ENCODE measurements at regions not wholly inside any gene's neighbourhood (a gene's known extent, or its start where the extent isn't known, plus 50 kb on each side); places are given as distances from the start of the nearest gene placed in this dataset.

DNA sequence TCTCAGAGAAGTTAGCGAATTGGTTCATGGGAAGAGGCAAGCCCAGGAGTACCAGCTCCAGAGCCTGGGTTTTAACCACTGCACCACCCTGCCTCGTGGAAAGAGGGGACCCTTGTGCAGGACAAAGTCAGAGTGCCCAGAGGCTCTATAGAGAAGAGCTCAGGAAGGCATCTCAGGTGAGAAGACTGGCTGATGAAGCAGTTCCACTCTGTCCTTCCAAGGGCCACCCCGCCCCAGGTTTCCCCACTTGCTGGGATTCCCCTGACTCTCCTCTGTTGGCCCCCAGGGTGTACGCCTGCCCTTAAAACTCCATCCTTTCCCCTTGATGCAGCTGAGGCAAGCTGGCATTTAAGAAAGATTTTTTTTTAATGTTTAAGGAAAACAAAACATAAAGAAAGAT is 265.8 kb downstream of the BUD13 start:
- no peak for DNase-seq
- Histone ChIP-seq H2AFZ (ENCODE audit: low read depth) (no peak overlapping the region), H3F3A (replicated peaks; ENCODE audit: insufficient read depth) (no peaks in the 10 kb centered on the region), H4K20me1 (ENCODE audit: insufficient read depth) (no peaks in the 10 kb centered on the region), H3K36me3 (replicated peaks in 1 of 2; ENCODE audit: control insufficient read depth in 1 of 2, insufficient read depth in 2 of 2, low read length in 1 of 2) (no peaks in the 10 kb centered on the region), H3K79me2 (ENCODE audit: insufficient read depth) (no peaks in the 10 kb centered on the region), H3K4me1 (ENCODE audit: control insufficient read depth in 1 of 2, insufficient read depth in 2 of 2, low read depth in 1 of 2, low read length in 1 of 2) (peaks cover 0 to 92% of the 10 kb centered on the region in 2 experiments; a peak in 2 of 4 replicates), H3K4me2 (no peak overlapping the region), H3K4me3 (ENCODE audit: low read depth in 2 of 2, low read length in 1 of 2) (no peak overlapping the region), H3K9ac (no peak overlapping the region), H3K9me3 (no peaks in the 10 kb centered on the region), H3K27ac (ENCODE audit: low read depth in 2 of 2, low read length in 1 of 2) (peak overlapping the region in 1 of 2 experiments; percentile 97; a peak in 2 of 4 replicates), H3K27me3 (ENCODE audit: insufficient read depth) (peaks cover 18% of the 10 kb centered on the region; the same call in 1 of the 2 replicates), H3K9me2 (no peaks in the 10 kb centered on the region)
- ChIA-PET CTCF (interaction anchor here (1.0 to 5.4 kb wide), 7 partner anchors 9 to 184 kb away, joined by 3 to 47 read pairs (median 3); no protein-coding TSS in a partner anchor), POLR2A (interaction anchor here (1.0 to 9.4 kb wide), 10 partner anchors 38 to 308 kb away, joined by 4 to 237 read pairs (median 22); no protein-coding TSS in a partner anchor)
- WGBS (ENCODE audit: low lambda C conversion rate): 0% methylated on average over 3 of the region's 4 CpGs
- TF ChIP-seq, protein P1, sequence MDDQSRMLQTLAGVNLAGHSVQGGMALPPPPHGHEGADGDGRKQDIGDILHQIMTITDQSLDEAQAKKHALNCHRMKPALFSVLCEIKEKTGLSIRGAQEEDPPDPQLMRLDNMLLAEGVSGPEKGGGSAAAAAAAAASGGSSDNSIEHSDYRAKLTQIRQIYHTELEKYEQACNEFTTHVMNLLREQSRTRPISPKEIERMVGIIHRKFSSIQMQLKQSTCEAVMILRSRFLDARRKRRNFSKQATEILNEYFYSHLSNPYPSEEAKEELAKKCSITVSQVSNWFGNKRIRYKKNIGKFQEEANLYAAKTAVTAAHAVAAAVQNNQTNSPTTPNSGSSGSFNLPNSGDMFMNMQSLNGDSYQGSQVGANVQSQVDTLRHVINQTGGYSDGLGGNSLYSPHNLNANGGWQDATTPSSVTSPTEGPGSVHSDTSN (IDR thresholded peaks at IDR 0.05): no peak
- TF ChIP-seq NFIC (IDR thresholded peaks at IDR 0.05; ENCODE audit: borderline replicate concordance) (no peak), MEF2A (IDR thresholded peaks at IDR 0.05; ENCODE audit: borderline replicate concordance, low read depth) (no peak), RAD21 (IDR thresholded peaks at IDR 0.05; ENCODE audit: low read length) (no peak), MXI1 (IDR thresholded peaks at IDR 0.05; ENCODE audit: low read depth, low read length) (no peak)
- TF ChIP-seq, protein P2, sequence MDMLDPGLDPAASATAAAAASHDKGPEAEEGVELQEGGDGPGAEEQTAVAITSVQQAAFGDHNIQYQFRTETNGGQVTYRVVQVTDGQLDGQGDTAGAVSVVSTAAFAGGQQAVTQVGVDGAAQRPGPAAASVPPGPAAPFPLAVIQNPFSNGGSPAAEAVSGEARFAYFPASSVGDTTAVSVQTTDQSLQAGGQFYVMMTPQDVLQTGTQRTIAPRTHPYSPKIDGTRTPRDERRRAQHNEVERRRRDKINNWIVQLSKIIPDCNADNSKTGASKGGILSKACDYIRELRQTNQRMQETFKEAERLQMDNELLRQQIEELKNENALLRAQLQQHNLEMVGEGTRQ (IDR thresholded peaks at IDR 0.05; ENCODE audit: borderline replicate concordance, low read depth, low read length): no peak

DNA sequence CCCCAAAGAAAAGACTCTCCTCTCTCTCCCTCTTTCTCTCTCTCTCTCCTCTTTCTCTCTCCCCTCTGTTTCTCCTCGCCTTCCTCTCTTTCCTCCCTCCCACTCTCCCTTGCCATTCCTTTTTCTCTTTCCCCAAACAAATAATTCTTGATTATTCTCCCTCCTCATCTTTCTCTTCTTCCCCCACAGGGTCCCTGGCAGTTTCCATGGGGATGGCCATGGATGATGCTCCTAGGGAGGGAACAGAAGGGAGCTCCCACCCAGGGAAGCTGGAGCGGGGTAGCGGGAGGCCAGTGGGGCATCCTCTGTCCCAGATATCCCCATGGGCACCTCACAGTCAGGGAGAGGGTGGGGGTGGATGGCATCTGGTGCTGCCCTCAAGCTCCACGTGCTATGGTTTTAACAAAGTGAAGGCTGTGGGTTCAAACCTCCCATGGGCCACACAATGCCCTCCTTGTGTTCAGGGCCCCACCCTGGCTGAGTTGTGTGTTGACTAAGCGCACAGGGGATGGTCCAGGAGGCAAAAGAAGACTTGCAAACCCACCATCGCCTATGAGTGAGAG is 266.4 kb downstream of the BUD13 start:
- no peaks in the 10 kb centered on the region for H3K9me2 ChIP-seq
- TF ChIP-seq, protein P1 (IDR thresholded peaks at IDR 0.05): no peak
- TF ChIP-seq FOXM1 (IDR thresholded peaks at IDR 0.05; ENCODE audit: low read depth): no peak
- TF ChIP-seq TEAD4 (IDR thresholded peaks at IDR 0.05; ENCODE audit: borderline replicate concordance, insufficient read depth): no peak
- peak; percentile 19 for TF ChIP-seq CHD2 (IDR thresholded peaks at IDR 0.05; ENCODE audit: low read length, partially characterized antibody)
- H3F3A ChIP-seq (replicated peaks; ENCODE audit: insufficient read depth): no peaks in the 10 kb centered on the region
- 32% methylated on average over 6 of the region's 6 CpGs for WGBS (ENCODE audit: low lambda C conversion rate)
- no peak overlapping the region for H3K9ac ChIP-seq
- CTCF ChIA-PET: interaction anchor here (1.0 to 5.4 kb wide), 14 partner anchors 9 to 234 kb away, joined by 3 to 47 read pairs (median 6); no protein-coding TSS in a partner anchor
- peak overlapping the region in 1 of 2 experiments; percentile 97; a peak in 2 of 4 replicates for H3K27ac ChIP-seq (ENCODE audit: low read depth in 2 of 2, low read length in 1 of 2)
- H3K36me3 ChIP-seq (replicated peaks in 1 of 2; ENCODE audit: control insufficient read depth in 1 of 2, insufficient read depth in 2 of 2, low read length in 1 of 2): no peaks in the 10 kb centered on the region
- no peak overlapping the region for H3K4me3 ChIP-seq (ENCODE audit: low read depth in 2 of 2, low read length in 1 of 2)
- H2AFZ ChIP-seq (ENCODE audit: low read depth): no peak overlapping the region
- H3K4me1 ChIP-seq (ENCODE audit: control insufficient read depth in 1 of 2, insufficient read depth in 2 of 2, low read depth in 1 of 2, low read length in 1 of 2): peaks cover 0 to 96% of the 10 kb centered on the region in 2 experiments; a peak in 2 of 4 replicates
- peak; percentile 82 for DNase-seq
- no peaks in the 10 kb centered on the region for H3K79me2 ChIP-seq (ENCODE audit: insufficient read depth)
- H3K27me3 ChIP-seq (ENCODE audit: insufficient read depth): peaks cover 18% of the 10 kb centered on the region; the same call in 1 of the 2 replicates
- H3K4me2 ChIP-seq: no peak overlapping the region
- no peaks in the 10 kb centered on the region for H3K9me3 ChIP-seq
- H4K20me1 ChIP-seq (ENCODE audit: insufficient read depth): no peaks in the 10 kb centered on the region
- POLR2A ChIA-PET: interaction anchor here (0.6 to 9.4 kb wide), 26 partner anchors 10 to 900 kb away, joined by 3 to 237 read pairs (median 5); no protein-coding TSS in a partner anchor

Measured in SK-N-SH (cell line).